Testis (tissue), 2 donors: ENCODE measurements at regions not wholly inside any gene's neighbourhood (a gene's known extent, or its start where the extent isn't known, plus 50 kb on each side); places are given as distances from the start of the nearest gene placed in this dataset.

Experiments used
- DNase-seq: peaks from one replicate; pipeline ENCODE4 v3.0.0-alpha.2; 2019
- H3K27ac ChIP-seq, 2 donors: fragments of 200-600 bp; sonication (generic); one replicate each; pipeline ENCODE4 v1.5.1; 2019
- H3K27me3 ChIP-seq: fragments of 200-600 bp; sonication (generic); one replicate; pipeline ENCODE4 v1.5.1; 2019
- H3K36me3 ChIP-seq: fragments of 200-600 bp; sonication (generic); one replicate; pipeline ENCODE4 v1.5.1; 2017; ENCODE audit warnings: low read depth; ENCODE audit errors: missing control alignments
- H3K4me1 ChIP-seq: fragments of 200-600 bp; sonication (generic); one replicate; pipeline ENCODE4 v1.5.1; 2019
- H3K4me3 ChIP-seq, 2 donors: fragments of 200-600 bp; sonication (generic); one replicate each; pipeline ENCODE4 v1.5.1; 2017 to 2019
- H3K9me3 ChIP-seq: fragments of 200-600 bp; sonication (generic); one replicate; pipeline ENCODE4 v1.5.1; 2017
- POLR2A ChIP-seq: fragments of 450-650 bp; IDR thresholded peaks from one replicate; pipeline ENCODE4 v1.6.1; 2017; ENCODE audit warnings: antibody characterized with exemption, mild to moderate bottlenecking, moderate library complexity
- WGBS, 2 donors: methylation state at CpG; one replicate each; pipeline ENCODE4 v1.1.5; 2018; 5-methylcytosine and 5-hydroxymethylcytosine counted together
- intact Hi-C: fragments of 100-400 bp; cut with DNase I; formaldehyde crosslinking; loops from one replicate; pipeline ENCODE4 v1.15.1; 2023; ENCODE audit warnings: low total_unique reads
- TF ChIP-seq, protein P1 (sequence below), 3 experiments: fragments of 450-650 bp in 2 of 3; fragments of 200-600 bp in 1 of 3; sonication (generic) in 1 of 3; IDR thresholded peaks; one replicate each; pipeline ENCODE4 v1.5.1; 2016 to 2019; ENCODE audit warnings: antibody characterized with exemption in 3 of 3, mild to moderate bottlenecking in 2 of 3, moderate library complexity in 1 of 3

DNA sequence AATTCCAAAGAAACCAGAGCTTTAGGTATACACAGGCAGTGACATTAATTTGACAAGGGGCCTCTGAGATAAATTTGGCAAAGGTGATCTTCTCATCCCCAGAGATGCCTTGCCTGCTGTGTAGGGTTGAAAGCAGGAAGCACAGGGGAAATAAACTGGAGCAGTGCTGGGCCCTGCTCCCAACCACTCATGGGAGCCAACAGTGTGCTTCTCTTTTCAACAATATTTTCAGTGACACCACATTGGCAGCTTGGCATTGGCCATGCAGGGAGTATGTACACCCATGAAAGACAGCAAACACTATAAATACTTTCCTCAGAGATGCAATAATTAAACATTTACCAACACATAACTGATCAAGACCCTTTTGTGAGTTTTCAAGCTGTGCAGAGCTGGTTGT lies 90.7 kb upstream of the F13A1 start:
- Histone ChIP-seq H3K27me3 (no peaks in the 10 kb centered on the region), H3K4me3 (no peak overlapping the region), H3K27ac (no peak overlapping the region), H3K9me3 (no peaks in the 10 kb centered on the region), H3K4me1 (no peaks in the 10 kb centered on the region), H3K36me3 (no peaks in the 10 kb centered on the region)
- TF ChIP-seq, protein P1, sequence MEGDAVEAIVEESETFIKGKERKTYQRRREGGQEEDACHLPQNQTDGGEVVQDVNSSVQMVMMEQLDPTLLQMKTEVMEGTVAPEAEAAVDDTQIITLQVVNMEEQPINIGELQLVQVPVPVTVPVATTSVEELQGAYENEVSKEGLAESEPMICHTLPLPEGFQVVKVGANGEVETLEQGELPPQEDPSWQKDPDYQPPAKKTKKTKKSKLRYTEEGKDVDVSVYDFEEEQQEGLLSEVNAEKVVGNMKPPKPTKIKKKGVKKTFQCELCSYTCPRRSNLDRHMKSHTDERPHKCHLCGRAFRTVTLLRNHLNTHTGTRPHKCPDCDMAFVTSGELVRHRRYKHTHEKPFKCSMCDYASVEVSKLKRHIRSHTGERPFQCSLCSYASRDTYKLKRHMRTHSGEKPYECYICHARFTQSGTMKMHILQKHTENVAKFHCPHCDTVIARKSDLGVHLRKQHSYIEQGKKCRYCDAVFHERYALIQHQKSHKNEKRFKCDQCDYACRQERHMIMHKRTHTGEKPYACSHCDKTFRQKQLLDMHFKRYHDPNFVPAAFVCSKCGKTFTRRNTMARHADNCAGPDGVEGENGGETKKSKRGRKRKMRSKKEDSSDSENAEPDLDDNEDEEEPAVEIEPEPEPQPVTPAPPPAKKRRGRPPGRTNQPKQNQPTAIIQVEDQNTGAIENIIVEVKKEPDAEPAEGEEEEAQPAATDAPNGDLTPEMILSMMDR (IDR thresholded peaks at IDR 0.05) = no peak
- TF ChIP-seq POLR2A = no peak
- intact Hi-C loops = no loop called here
- no peak for DNase-seq

DNA sequence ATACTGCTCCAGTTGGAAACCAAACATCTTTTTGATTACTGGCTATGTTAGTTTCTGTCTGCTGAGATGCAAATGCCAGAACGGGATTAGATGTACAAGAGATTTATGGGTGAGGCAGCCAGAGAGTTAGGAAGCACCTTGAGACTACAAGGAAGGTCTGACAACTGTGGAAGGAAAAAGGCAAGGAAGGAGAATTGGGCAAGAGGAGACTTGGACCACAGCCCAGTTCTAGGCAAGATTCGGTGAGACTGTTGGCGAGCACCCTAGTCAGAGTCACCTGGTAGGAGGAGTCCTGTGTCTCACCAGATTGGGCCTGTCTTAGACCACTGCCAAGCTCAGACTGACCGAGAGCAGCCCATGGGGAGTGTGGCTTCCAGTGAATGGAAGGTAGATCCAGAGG lies 91.8 kb upstream of the F13A1 start:
- H3K27me3 ChIP-seq = no peaks in the 10 kb centered on the region
- no peak overlapping the region for H3K27ac ChIP-seq
- TF ChIP-seq, protein P1 (IDR thresholded peaks at IDR 0.05) = no peak
- no peak for TF ChIP-seq POLR2A
- 49 to 56% methylated on average over 4 of the region's 4 CpGs for WGBS, 2 donors
- no peak for DNase-seq
- H3K36me3 ChIP-seq = no peaks in the 10 kb centered on the region
- no peaks in the 10 kb centered on the region for H3K4me1 ChIP-seq
- no peaks in the 10 kb centered on the region for H3K9me3 ChIP-seq
- H3K4me3 ChIP-seq = no peak overlapping the region
- intact Hi-C loops = no loop called here

DNA sequence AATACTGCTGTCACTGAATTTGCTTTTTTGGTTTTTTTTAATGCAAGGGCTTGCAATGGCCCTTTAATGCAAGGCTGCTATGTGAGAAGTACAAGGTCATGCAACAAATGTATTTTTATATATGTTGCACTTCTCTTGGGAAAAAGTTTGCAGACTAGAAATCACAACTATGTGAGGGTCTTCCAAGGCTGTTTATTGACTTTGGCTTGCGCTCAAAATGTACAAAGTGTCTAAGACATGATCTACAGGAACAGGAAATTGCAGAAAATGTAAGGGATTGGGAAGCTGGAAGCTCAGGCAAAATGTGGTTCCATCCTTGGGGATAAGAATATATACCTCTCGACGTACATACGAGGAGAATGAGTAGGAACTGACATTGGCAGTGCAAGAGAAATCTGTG lies 92.2 kb upstream of the F13A1 start:
- no peaks in the 10 kb centered on the region for H3K36me3 ChIP-seq
- no peak overlapping the region for H3K4me3 ChIP-seq
- intact Hi-C loops = no loop called here
- H3K27me3 ChIP-seq = no peaks in the 10 kb centered on the region
- H3K9me3 ChIP-seq = no peaks in the 10 kb centered on the region
- WGBS, 2 donors = 66 to 69% methylated on average over 4 of the region's 4 CpGs
- no peak for DNase-seq
- TF ChIP-seq POLR2A = no peak
- TF ChIP-seq, protein P1 (IDR thresholded peaks at IDR 0.05) = no peak
- no peaks in the 10 kb centered on the region for H3K4me1 ChIP-seq
- no peak overlapping the region for H3K27ac ChIP-seq

DNA sequence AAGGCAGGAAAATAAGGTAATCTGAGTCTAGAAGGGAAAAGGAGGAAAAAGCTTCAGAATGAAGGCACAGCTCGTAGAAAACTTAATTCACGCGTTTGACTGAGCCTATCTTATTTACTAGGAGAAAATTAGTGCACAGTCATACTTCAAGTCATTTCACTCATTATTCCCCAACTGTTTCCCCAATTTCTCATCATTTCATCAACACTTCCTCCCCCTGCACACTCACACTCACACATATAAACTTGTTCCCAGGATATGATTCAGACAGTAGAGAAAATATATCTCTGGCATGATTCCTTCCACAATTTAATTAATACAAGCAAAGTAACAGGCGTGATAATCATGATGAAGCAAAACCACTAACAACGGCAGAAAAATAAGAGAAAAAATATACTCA lies 94.5 kb upstream of the F13A1 start:
- H3K27ac ChIP-seq = no peak overlapping the region
- no peak for DNase-seq
- TF ChIP-seq, protein P1 (IDR thresholded peaks at IDR 0.05) = no peak
- TF ChIP-seq POLR2A = no peak
- intact Hi-C loops = no loop called here
- no peaks in the 10 kb centered on the region for H3K9me3 ChIP-seq
- 58 to 79% methylated on average over 5 of the region's 5 CpGs for WGBS, 2 donors
- no peaks in the 10 kb centered on the region for H3K27me3 ChIP-seq
- no peak overlapping the region for H3K4me3 ChIP-seq
- no peaks in the 10 kb centered on the region for H3K4me1 ChIP-seq
- no peaks in the 10 kb centered on the region for H3K36me3 ChIP-seq

DNA sequence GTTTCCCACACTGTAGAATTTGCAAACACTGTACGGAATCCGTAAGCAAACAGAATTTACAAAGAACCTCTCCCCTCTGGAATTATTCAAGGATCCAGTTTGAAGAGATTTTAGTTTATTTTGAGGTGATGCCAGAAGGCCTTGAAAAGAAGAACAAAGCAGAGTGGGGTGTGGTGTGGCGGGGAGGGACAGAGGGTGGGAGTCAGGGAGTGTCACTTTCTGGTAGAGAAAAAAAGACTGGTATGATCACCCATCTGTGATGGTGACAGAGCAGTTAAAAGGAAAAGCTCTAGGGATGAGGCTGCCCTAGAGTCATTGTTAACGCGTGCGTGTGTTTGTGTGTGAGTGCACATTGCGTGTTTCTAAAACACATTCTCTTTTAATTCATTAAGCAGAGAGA lies 97.0 kb upstream of the F13A1 start:
- no peaks in the 10 kb centered on the region for H3K4me1 ChIP-seq
- intact Hi-C loops = no loop called here
- DNase-seq = no peak
- no peak overlapping the region for H3K4me3 ChIP-seq
- H3K27ac ChIP-seq = no peak overlapping the region
- no peak for TF ChIP-seq POLR2A
- TF ChIP-seq, protein P1 (IDR thresholded peaks at IDR 0.05) = no peak
- 84 to 85% methylated on average over 7 of the region's 7 CpGs for WGBS, 2 donors
- no peaks in the 10 kb centered on the region for H3K27me3 ChIP-seq
- H3K9me3 ChIP-seq = no peaks in the 10 kb centered on the region
- H3K36me3 ChIP-seq = no peaks in the 10 kb centered on the region
